ENCODE measurements at regions not wholly inside any gene's neighbourhood (a gene's known extent, or its start where the extent isn't known, plus 50 kb on each side); places are given as distances from the start of the nearest gene placed in this dataset.
"Not testable (repeated sequence)": the region's sequence is repeated elsewhere in the genome, so short reads cannot be mapped to it uniquely, and the experiment has no call there.

DNA sequence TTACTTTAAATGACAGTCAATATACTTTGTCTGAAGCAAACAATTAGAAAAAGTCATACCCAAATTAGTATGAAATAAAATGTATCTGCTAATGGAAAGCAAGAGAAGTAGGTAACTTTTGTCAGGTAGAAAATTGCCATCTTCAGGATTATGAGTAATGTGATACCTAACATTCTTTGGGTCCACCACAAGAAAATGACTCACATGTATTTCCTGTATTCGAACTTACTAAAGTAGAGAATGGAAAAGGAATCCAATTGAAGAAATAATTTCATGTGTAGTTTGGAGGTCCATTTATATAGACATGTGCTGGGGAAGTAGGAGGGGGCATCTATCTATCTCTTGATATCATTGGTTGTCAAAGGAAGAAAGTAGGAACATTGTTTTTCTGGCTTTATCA lies 636.2 kb upstream of the CHAC2 start:
- H3K27ac Mint-ChIP-seq, result no peak overlapping the region
- no peak for DNase-seq
- CTCF ChIA-PET, result no interaction called here

DNA sequence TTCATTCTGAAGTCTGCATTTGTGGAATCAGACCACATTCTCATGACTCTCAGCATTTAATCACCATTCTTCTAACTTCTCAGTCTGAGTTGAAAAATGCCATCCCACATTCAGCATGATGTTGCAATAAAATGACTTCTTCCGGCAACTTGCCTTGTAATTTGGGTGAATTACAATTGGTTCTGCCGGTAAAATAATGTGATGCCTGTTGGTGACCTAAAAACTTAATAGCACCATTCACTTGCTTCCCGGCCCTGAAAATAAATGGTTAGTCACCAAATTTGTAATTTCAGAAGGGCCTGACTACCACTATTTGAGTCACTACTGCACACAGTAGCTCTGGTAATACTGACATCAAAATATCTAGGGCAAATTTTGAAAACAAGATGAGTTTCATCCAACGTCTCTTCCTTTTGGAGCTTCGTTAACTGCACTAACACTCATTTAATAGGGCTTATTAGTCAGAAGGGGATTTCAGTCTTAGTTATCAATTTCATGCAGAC lies 637.1 kb upstream of the CHAC2 start:
- no peak overlapping the region for H3K4me3 Mint-ChIP-seq
- H3K27me3 Mint-ChIP-seq, result no peaks in the 10 kb centered on the region
- H3K4me1 Mint-ChIP-seq, result no peaks in the 10 kb centered on the region
- H3K36me3 Mint-ChIP-seq, result no peaks in the 10 kb centered on the region
- DNase-seq, result no peak
- CTCF ChIA-PET, result no interaction called here
- no peak overlapping the region for H3K27ac Mint-ChIP-seq
- H3K9me3 Mint-ChIP-seq, result peaks cover 4% of the 10 kb centered on the region

More for the DNA sequence above, 636.2 kb upstream of the CHAC2 start:
- no peak overlapping the region for H3K4me3 Mint-ChIP-seq
- H3K4me1 Mint-ChIP-seq, result no peaks in the 10 kb centered on the region
- H3K27me3 Mint-ChIP-seq, result no peaks in the 10 kb centered on the region
- no peaks in the 10 kb centered on the region for H3K36me3 Mint-ChIP-seq
- H3K9me3 Mint-ChIP-seq, result peaks cover 4% of the 10 kb centered on the region

DNA sequence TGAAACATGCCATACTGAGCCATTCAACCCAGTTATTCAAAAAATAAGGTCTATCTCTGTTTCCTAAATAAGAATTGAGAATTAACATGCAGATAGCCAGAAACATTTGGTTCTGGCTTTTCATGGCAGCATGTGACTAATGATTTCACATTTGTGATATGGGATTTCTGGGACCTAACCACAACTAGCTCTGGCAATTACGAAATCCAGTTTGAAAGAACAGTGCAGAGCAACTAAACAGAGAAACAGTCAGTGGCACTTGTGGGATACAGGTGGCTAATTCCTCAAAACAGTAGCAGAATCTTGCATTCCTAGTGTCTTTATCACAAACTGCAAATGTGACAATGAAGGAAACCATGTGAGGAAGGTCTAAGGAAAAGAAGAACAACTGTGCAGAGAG lies 637.8 kb upstream of the CHAC2 start:
- CTCF ChIA-PET, result no interaction called here
- Mint-ChIP-seq H3K9me3 (peaks cover 4% of the 10 kb centered on the region), H3K27ac (no peak overlapping the region)

DNA sequence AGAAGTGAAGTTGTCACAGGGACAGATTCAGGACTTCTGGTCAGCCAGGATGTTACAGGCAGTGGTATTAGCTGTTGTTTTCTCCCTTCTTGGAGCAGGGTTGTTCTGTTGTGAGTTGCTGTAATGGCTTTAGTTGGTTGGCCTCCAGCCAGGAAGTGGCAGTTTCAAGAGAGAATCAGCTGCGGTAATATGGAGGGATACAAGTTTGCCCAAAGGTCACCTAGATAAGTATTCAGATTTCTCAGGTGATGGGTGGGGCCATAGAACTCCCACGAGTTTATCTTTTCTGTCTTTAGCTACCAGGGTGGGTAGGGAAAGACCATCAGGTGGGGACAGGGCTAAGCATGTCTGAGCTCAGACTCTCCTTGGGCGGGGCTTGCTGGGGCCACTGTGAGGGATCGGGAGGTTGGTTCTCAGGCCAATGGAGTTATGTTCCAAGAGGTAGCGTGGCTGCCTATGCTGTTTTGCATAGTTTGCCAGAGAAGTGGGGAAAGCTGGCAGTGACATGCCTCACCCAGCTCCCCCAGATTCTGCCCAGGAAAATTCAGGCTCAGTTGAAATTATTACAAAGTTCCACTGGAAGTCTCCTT lies 640.4 kb upstream of the CHAC2 start:
- Mint-ChIP-seq H3K4me3 (no peak overlapping the region), H3K27me3 (no peaks in the 10 kb centered on the region), H3K36me3 (no peaks in the 10 kb centered on the region), H3K4me1 (no peaks in the 10 kb centered on the region), H3K9me3 (peaks cover 4% of the 10 kb centered on the region), H3K27ac (no peak overlapping the region)
- DNase-seq, result no peak
- CTCF ChIA-PET, result no interaction called here

More for the DNA sequence above, 637.8 kb upstream of the CHAC2 start:
- Mint-ChIP-seq H3K27me3 (no peaks in the 10 kb centered on the region), H3K36me3 (no peaks in the 10 kb centered on the region), H3K4me1 (no peaks in the 10 kb centered on the region), H3K4me3 (no peak overlapping the region)
- no peak for DNase-seq

DNA sequence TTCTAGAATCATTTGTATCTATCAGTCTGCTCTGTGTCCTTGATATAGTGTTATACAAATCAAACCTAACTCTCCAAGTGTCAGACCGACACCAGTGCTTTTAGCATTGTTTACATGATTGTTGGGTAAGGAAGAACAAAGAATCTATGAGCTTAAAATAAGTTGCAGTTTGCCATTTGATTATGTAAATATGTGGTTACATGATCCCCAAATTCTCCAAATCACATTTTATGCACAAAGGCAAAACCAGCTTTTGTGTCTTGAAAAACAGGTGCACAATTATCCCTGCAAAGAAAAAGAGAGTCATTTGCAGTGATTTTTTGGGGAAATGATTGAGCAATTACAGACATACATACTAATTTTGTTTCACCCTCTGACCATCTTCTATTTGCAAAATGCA lies 652.6 kb upstream of the CHAC2 start:
- Mint-ChIP-seq H3K27me3 (no peaks in the 10 kb centered on the region), H3K27ac (no peak overlapping the region), H3K36me3 (no peaks in the 10 kb centered on the region), H3K4me3 (no peak overlapping the region), H3K9me3 (peaks cover 4% of the 10 kb centered on the region), H3K4me1 (no peaks in the 10 kb centered on the region)
- DNase-seq, result no peak
- CTCF ChIA-PET, result no interaction called here

DNA sequence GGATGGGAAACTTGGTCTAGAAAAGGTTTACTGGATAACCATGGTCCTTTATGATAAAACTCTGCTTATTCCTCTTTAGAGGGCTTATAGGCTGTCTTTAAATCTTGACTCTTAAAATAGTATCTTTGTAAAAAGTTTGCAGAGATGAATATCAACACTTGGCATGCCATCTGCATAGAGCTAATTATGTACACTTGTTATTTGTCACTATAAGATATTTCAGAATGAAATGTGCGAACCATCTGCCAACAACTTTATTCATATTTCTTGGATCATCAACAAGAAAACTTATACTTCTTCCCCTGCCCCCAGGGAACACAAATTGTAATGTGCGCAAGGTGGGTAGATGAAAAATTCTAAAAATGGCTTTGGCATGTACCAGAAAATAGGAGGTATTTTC lies 653.0 kb upstream of the CHAC2 start:
- H3K4me3 Mint-ChIP-seq, result no peak overlapping the region
- no peaks in the 10 kb centered on the region for H3K27me3 Mint-ChIP-seq
- no peaks in the 10 kb centered on the region for H3K36me3 Mint-ChIP-seq
- CTCF ChIA-PET, result no interaction called here
- no peak for DNase-seq
- no peak overlapping the region for H3K27ac Mint-ChIP-seq
- no peaks in the 10 kb centered on the region for H3K4me1 Mint-ChIP-seq
- peaks cover 5% of the 10 kb centered on the region for H3K9me3 Mint-ChIP-seq

DNA sequence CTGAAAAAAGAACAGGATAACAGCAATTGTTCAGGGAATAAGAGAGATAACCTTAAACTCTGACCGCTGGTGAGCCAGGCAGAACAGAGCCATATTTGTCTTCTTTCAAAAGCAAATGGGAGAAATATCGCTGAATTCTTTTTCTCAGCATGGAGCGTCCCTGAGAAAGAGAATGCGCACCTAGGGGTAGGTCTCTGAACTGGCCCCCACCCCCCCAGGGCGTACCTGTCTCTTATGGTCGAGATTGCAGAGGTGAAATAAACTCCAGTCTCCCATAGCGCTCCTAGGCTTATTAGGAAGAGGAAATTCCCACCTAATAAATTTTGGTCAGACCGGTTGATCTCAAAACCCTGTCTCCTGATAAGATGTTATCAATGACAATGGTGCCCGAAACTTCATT lies 655.2 kb upstream of the CHAC2 start:
- H3K4me3 Mint-ChIP-seq, H3K27ac Mint-ChIP-seq, H3K9me3 Mint-ChIP-seq, DNase-seq, CTCF ChIA-PET, H3K4me1 Mint-ChIP-seq, H3K36me3 Mint-ChIP-seq, H3K27me3 Mint-ChIP-seq: not testable (repeated sequence)

DNA sequence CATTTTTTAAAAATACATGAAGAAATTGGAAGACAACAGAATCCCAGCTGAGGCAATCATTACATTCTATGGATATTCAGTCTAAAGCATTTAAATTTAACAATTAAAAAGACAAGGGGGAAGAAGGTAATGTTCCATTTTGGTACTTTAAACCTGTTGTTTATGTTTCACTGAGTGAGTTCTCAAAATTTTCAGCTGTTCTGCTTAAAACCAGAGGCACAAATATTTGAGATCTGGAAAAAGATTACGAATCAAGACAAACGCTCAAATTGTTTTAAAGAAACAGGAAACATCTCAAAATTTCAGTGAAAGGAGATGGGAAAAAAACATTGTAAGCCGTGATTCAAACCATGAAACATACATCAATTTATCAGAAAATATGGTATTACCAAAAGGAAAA lies 656.2 kb upstream of the CHAC2 start:
- H3K27ac Mint-ChIP-seq, result no peak overlapping the region
- peaks cover 6% of the 10 kb centered on the region for H3K9me3 Mint-ChIP-seq
- DNase-seq, result no peak
- no peaks in the 10 kb centered on the region for H3K27me3 Mint-ChIP-seq
- no peaks in the 10 kb centered on the region for H3K36me3 Mint-ChIP-seq
- no peak overlapping the region for H3K4me3 Mint-ChIP-seq
- H3K4me1 Mint-ChIP-seq, result no peaks in the 10 kb centered on the region
- CTCF ChIA-PET, result no interaction called here

DNA sequence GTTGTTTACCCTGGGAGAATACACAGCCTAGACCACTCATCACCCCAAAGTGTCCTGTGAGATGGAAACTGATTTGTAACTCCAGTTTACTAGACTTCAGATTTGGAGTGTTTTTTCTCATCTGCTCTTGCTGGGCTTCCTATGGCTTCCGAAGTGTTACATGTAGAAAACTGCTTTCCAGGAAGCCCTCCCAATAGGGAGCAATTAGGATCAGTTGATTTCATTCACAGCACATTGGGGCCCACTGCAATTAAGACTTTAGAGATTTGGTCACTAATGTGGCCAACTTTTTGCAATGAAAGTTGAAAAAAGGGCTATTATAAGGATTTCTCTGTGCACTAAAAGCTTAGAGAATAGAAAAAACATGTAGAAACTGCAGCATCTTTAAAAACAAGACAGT lies 656.6 kb upstream of the CHAC2 start:
- Mint-ChIP-seq H3K27me3 (no peaks in the 10 kb centered on the region), H3K36me3 (no peaks in the 10 kb centered on the region), H3K27ac (no peak overlapping the region), H3K9me3 (peaks cover 6% of the 10 kb centered on the region), H3K4me1 (no peaks in the 10 kb centered on the region), H3K4me3 (no peak overlapping the region)
- DNase-seq, result no peak
- CTCF ChIA-PET, result no interaction called here

DNA sequence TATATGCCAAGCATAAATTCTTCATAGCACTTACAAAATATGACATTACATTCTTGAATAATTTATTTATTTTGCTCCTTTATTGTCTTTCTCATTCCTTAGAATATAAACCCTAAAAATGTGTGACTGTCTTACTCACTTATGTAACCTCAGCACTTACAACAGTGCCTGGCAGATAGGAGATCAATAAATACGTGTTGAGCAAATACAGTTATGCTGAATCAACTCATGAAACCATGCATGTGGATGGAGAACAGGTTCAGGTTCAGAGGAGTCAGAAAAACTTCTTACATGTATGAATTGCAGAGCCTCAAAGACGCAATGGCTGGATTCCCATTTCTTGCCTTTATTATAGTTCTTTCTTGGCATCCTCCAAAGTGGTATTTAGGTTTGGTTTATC lies 659.4 kb upstream of the CHAC2 start:
- peaks cover 8% of the 10 kb centered on the region for H3K9me3 Mint-ChIP-seq
- no peak overlapping the region for H3K4me3 Mint-ChIP-seq
- CTCF ChIA-PET, result no interaction called here
- DNase-seq, result no peak
- no peaks in the 10 kb centered on the region for H3K4me1 Mint-ChIP-seq
- no peaks in the 10 kb centered on the region for H3K36me3 Mint-ChIP-seq
- H3K27ac Mint-ChIP-seq, result no peak overlapping the region
- H3K27me3 Mint-ChIP-seq, result no peaks in the 10 kb centered on the region

DNA sequence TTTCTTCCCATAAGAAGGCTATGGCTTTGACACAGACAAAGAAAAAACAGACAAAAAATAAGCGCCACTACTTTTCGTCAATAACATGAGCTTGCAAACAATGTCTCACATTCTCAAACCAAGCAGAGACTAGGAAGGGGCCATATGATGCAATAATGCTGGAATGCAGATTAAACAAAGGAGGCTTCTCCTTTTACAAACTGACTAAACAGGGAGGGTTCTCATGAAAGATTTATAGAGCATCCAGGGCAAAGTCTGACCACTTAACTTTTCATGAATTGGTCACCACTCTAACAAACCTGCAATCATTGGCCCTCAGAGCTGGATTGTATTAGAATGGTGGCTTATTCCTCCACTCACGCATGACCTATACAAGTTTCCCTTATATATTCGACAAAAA lies 663.3 kb upstream of the CHAC2 start:
- Mint-ChIP-seq H3K36me3 (no peaks in the 10 kb centered on the region), H3K4me3 (no peak overlapping the region), H3K27ac (no peak overlapping the region), H3K4me1 (no peaks in the 10 kb centered on the region), H3K27me3 (no peaks in the 10 kb centered on the region), H3K9me3 (peaks cover 4% of the 10 kb centered on the region)
- DNase-seq, result no peak
- CTCF ChIA-PET, result no interaction called here

DNA sequence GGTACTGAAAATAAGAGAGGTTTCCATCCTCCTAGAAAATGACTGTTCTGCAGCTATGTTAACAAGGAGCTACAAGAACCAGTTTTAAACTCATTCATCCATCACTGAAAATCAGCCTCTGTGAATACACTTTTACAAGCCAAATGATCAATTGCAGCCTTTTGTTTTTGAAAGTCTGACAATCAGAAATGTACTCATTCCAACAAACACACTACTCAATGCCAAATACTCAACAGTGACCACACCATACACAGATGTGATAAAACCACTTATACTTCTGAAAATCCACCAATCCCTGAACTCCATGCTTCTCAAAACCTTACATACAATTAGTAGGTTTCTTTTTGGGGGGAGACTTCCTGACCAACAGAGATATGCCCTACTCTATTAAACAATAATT lies 663.9 kb upstream of the CHAC2 start:
- Mint-ChIP-seq H3K4me3 (no peak overlapping the region), H3K27ac (no peak overlapping the region), H3K4me1 (no peaks in the 10 kb centered on the region), H3K36me3 (no peaks in the 10 kb centered on the region), H3K27me3 (no peaks in the 10 kb centered on the region), H3K9me3 (peaks cover 4% of the 10 kb centered on the region)
- CTCF ChIA-PET, result no interaction called here
- no peak for DNase-seq

DNA sequence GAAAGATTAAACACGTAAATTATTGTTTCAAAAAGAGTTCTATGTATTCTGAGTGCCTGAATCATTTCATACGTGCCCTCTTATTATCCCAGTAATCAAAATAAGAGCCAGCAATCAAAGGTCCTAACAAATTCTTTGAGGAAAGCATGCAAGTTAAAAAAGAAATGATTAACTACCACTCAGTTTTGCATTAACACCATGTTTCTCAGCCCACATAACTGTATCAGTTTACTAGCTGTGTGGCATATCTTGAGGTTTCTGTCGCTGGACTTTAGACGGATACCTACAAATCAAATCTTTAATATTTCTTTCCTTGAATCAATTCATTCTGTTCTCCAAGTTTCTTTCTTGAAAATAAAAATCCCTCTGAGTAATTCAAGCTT lies 668.9 kb upstream of the CHAC2 start:
- CTCF ChIA-PET, result no interaction called here

DNA sequence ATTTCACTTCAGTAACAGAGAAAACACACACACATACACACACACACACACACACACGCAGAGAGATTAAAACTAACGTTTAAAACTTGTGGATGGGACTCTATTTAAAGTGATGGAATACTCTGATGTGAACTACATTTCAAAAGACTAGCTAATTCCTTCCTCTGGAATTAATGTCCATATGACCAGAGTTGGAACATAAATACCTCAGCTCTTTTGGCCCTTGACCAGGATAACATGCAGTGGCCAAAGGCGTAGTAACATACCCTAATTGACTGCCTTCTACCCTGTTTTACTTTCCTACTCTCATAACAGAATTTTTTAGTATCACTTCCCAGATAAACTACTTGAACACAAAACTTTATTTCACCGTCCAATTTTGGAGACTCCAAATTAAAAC lies 671.3 kb upstream of the CHAC2 start:
- CTCF ChIA-PET, result no interaction called here
- Mint-ChIP-seq H3K27me3 (no peaks in the 10 kb centered on the region), H3K4me1 (no peaks in the 10 kb centered on the region), H3K9me3 (peaks cover 3% of the 10 kb centered on the region), H3K4me3 (no peak overlapping the region), H3K27ac (no peak overlapping the region), H3K36me3 (no peaks in the 10 kb centered on the region)
- no peak for DNase-seq

More for the DNA sequence above, 668.9 kb upstream of the CHAC2 start:
- H3K4me1 Mint-ChIP-seq, result no peaks in the 10 kb centered on the region
- no peaks in the 10 kb centered on the region for H3K27me3 Mint-ChIP-seq
- H3K4me3 Mint-ChIP-seq, result no peak overlapping the region
- DNase-seq, result no peak
- no peak overlapping the region for H3K27ac Mint-ChIP-seq
- H3K9me3 Mint-ChIP-seq, result no peaks in the 10 kb centered on the region
- H3K36me3 Mint-ChIP-seq, result no peaks in the 10 kb centered on the region

DNA sequence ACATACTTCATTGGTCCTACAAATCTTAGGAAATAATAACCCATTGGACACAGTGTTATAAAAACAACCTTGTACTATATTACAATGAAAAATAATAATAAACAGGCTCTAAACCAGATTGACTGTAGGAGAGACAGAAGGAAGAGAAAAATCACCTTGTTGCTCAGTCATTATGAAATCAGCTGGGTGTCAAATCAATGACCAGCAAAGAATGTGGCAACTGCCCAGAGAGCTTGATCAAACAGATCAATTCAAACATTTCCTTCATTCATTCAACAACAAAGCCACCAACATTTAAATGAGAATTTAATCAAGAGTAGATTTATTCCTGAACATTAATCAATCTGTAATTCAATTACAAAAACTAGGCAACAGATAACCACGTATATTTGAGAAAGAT lies 671.9 kb upstream of the CHAC2 start:
- Mint-ChIP-seq H3K4me1 (no peaks in the 10 kb centered on the region), H3K36me3 (no peaks in the 10 kb centered on the region), H3K27ac (no peak overlapping the region), H3K9me3 (peaks cover 3% of the 10 kb centered on the region), H3K4me3 (no peak overlapping the region), H3K27me3 (no peaks in the 10 kb centered on the region)
- DNase-seq, result no peak
- CTCF ChIA-PET, result no interaction called here

DNA sequence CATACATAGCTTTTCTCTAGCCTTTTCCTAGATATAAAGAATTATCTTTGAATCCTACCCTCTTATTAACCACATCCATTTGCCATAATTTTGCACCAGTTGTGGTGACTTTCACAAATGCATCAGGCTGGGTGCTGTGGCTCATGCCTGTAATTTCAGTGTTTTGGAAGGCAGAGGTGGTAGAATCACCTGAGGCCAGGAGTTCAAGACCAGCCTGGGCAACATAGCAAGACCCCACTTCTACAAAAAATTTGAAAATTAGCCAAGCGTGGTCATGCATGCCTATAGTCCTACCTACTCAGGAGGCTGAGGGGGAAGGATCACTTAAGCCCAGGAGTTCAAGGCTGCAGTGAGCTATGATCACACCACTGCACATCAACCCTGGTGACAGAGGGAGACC lies 672.4 kb upstream of the CHAC2 start:
- no peak for DNase-seq
- Mint-ChIP-seq H3K27me3 (no peaks in the 10 kb centered on the region), H3K9me3 (peaks cover 3% of the 10 kb centered on the region), H3K4me3 (no peak overlapping the region), H3K36me3 (no peaks in the 10 kb centered on the region), H3K4me1 (no peaks in the 10 kb centered on the region), H3K27ac (no peak overlapping the region)
- CTCF ChIA-PET, result no interaction called here
